IPS-NIHi11 (cell line): ENCODE measurements at regions not wholly inside any gene's neighbourhood (a gene's known extent, or its start where the extent isn't known, plus 50 kb on each side); places are given as distances from the start of the nearest gene placed in this dataset.

ENCODE experiments used
- DNase-seq: peaks from one replicate; pipeline ENCODE4 v3.0.0; 2012; ENCODE audit warnings: mixed read lengths, low spot score

DNA sequence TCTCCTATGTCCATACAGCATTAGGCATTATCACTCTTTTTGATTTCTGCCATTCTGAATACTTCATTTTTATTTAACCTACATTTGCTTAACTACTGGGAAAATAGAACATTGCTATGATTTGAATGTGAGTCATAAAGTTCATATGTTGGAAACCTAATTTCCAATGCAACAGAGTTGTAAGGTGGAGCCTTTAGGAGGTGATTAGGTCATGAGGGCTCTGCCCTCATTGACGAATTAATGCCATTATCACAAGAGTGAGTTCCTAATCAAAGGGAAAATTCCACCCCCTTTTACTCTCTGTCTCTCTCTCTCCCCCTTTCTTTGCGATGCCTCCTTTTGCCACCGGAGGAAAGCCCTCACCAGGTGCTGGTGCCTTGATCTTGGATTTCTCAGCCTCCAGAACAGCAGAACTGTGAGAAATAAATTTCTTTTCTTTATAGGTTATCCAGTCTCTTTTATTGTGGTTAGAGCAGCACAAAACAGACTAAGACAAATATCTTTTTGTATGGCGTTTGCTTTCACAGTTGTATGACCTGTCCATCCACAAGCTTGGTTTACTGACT lies 180.1 kb upstream of the ARID2 start:
- DNase-seq = no peak

DNA sequence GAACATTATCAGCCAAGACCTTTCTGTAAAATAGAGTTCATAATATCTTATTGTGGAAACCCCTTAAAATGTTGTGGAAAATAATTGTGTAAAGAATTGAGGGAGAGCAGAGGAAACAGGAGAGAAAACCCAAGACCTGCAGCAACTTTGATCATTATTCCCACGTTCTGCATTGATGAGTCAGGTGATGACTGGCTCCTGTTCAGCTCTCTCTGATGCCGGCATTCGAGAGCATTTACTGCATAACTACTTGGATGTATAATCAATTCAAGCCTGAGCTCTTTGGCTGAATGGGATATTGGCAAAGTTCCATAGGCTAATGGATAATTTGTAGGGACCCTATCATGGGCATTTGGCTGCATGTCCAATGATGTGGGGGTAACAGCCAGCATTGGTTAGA lies 176.3 kb upstream of the ARID2 start:
- no peak for DNase-seq

DNA sequence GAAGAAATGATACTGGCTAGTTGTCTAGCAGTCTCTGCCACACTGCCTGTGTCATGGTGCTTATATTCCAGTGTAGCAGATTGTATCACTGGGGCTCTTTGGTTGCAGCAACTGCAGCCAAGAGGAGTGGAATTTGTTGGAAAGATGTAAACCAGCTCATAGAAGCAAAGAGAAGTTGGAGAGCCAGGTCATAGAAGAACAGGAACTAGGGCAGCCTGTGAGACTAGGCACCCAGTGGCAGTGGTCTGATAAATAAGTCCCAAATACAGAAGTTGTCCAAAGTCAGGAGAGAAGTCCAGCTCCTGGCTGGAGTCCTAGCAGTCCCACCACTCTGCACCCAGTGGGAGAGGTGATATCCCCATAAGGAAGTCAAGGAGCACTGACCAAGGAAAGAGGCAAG lies 172.5 kb upstream of the ARID2 start:
- no peak for DNase-seq

DNA sequence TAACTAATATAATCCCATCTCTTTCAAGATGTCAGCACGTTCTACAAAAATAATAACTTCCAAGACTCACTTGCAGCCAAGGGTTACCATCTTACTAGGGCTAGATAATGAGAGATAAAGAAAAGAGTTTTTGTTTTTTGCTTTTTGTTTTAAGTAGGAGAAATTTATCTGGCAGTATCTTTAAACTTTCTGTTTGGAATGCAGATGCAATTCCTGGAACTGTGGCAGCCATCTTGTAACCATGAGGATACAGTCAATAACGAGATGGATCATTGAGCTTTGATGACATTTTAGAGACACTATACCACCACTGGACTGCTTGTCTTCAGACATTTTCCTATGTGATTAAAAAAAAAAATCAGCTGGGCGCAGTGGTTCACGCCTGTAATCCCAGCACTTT lies 171.2 kb upstream of the ARID2 start:
- no peak for DNase-seq

DNA sequence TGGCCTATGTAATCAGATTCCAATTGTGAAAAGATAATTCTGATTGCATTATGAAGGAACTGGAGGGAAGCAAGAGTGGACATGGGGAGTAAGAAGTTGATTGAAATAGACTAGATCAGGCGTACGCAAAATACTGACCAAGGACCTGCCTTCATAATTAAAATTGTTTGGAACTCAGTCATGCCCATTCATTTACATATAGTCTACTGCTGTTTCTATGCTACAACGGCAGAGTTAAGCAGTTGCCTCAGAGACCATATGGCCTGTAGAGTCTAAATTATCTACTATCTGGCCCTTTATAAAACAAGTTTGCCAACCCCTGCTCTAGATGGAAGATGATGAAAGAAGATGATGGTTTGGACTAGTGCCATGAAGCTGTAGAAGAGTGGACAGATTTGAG lies 170.0 kb upstream of the ARID2 start:
- DNase-seq = no peak

DNA sequence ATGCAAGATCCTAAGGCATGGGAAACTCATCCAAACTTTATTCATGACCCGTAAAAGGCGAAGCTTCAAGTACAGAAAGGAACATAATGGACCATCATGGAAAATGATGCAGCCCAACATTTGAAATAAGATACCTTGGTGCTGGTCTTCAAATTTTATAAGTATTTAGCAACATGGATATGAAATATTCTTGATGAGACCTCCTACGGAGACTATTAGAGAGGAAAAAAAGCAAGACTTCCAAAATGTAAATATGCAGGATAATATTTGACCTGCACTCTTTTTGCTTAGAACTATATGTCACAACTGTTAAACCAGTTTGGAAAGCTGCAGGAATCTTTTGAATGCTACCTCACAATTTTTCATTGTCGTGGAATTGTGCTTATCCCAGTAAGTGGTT lies 168.8 kb upstream of the ARID2 start:
- DNase-seq = no peak

DNA sequence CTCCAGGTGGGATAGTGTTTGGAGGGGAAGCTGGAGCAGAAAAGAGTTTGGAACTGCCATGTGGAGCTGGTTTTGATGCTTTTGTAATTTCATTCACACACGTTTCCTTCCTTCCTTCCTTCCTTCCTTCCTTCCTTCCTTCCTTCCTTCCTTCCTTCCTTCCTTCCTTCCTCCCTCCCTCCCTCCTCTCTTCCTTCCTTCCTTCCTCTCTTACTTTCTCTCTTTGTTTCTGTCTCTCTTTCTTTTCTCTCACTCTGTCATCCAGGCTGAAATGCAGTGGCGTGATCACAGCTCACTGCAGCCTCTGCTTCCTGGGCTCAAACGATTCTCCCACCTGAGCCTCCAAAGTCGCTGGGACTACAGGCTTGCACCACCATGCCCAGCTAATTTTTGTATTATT lies 168.0 kb upstream of the ARID2 start:
- no peak for DNase-seq

DNA sequence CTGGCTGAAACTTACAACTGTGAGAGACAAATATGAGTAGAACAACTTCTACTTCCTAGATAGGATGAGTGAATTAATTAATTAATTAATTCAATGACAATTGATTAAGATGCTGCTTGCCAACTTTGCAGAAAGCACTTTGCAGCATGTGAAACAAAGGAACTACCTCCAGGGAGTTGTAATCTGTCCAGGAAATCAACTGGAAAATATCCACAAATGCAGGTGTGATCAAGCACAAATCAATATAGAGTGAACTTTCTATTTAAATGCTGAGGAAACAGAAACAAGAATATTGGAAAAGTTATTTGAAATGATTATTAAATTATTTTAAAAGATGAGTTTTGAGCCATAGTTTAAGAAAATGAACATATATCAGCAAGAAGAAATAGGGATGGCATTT lies 163.9 kb upstream of the ARID2 start:
- DNase-seq = no peak

DNA sequence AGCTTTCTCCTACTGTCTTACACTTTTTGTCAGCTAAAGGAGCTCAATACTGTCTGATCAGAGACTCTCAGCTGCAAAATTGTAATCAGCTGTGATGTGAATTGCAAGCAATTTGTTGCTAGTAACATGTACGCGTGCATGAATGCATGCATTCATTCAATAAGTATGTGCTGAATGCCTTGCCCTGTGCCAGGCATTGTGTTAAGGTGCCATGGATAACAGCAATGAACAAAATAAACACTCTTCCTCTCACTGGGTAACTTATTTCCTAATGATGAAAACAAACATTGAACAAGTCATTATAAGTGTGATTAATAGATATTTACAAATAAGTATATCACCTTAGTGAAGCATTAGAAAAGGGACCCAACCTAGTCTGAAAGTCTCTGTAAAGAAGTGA lies 163.2 kb upstream of the ARID2 start:
- DNase-seq = no peak

DNA sequence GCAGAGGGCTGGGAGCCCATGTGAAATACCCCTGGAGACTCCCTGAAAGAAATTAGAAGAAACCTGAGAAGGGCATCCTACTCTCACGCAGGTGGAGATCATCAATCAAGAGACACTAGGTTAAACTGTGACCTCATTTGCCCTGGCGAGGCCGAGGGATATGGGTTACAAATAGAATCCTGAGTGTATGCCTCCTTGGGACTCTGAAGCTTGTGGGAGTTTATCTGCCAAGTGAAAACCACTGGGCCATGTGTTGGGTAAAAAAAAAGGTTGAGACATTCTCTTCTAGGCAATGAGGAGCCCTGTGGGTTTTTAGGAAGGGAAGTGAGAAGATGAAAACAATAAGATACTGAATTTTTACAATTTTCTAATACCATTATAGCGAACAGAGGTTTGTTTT lies 160.7 kb upstream of the ARID2 start:
- DNase-seq = no peak

DNA sequence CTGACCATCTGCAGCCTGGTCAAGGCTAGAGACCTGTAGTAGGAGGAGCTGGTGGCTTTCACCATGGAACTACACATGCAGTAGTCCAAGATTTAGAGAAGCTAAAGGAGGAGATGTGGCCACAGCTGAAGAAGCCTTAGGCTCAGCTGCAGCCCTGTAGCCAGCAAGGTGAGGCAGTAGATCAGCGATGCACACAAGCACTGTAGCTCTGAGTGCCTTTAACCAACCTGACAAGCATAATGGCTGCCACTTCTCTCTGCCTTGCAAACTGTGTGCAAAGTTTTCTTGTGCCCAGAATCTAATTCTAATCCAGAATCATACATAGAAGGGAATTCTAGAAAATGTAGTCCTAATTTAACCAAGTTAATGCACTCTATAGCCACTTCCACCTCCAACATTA lies 159.0 kb upstream of the ARID2 start:
- no peak for DNase-seq

DNA sequence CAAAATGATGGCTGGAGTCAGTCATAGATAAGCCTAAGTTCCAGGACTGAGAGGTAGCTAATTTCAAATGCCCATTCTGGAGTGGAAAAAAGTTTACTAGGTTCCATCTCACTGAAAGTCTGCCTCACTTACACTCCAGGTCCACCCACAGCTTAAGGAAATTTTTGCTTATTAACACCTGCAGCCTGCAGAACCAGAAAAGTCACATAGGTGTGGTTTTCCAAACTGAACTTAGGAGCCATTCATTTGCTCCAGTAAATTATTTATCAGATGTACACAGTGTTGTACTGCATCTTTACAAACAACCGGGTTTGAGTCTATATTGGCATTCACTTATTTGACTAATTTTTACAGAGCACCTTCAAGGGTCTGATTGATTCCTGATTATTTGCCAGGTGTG lies 157.4 kb upstream of the ARID2 start:
- DNase-seq = no peak

DNA sequence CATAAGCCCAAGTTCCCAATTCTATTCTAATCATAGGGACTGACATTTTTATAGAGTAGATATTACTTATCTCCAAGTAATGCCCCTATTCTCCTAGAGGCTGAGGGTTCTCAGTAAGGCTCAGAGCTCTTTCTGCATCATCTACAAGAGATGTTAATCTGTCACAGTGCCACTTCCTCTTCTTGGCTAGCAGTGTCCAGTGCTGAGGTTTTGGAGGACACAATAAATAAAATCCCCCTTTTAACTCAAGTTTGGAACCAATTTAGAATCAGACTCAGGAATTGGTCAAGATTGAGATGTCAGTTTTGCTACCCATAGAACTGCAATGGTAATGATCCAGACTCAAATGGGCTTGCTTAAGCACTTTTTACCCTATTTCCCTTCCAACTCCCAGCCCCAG lies 154.1 kb upstream of the ARID2 start:
- no peak for DNase-seq

DNA sequence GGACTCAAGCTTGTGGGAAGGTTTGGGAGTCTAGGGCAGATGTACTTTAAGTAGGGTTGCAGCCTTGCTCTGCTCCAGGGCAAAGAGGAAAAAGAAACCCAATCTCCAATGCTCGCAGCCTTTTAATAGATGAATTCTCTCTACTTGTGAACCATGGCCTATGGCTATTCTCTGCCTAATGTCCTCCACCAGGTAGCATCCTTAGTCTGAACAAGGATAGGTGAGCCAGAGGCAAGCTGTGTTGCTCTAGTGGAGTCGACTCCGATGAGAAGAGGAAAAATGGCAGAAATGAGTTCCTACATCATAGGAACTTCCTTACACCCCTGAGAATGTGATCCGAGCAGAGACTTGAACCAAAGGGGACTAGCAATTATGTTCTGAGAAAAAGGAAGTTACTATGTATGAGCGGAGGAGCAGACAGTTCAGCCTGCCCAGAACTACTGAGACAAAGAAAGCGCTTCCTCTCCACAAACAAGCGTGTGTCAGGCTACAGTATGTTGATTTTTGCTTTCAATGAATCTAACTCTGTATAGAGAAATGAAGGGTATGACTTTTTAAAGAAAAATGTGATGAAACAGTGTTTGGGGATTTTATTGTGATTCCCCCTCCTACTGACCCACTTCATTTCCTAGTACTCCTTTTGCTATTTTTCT lies 153.6 kb upstream of the ARID2 start:
- no peak for DNase-seq

DNA sequence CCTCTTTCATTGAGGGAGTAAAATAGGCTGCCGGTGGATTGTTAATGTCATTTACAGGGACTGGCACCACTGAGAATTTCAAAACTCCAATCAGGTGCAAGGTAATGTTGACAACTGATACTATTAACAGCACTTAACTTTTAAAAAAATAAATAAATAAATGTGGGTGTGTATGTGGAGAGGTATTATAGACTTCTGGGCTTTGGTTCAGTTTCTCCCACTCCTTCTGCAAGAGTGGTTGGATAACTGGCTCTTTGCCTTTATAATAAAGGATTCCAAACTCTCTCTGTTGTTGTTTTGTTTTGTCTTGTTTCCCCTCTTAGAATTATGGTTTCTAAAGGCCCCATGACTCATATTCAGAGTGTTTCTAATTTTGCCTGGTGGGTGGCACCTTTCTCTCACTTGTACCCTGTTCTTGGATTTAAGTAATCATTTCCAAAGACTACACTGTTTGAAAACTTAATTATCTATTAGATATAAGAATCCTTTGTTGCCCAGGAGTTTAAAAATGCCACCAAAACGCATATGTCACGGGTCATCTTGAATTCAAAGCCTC lies 151.6 kb upstream of the ARID2 start:
- DNase-seq = no peak

DNA sequence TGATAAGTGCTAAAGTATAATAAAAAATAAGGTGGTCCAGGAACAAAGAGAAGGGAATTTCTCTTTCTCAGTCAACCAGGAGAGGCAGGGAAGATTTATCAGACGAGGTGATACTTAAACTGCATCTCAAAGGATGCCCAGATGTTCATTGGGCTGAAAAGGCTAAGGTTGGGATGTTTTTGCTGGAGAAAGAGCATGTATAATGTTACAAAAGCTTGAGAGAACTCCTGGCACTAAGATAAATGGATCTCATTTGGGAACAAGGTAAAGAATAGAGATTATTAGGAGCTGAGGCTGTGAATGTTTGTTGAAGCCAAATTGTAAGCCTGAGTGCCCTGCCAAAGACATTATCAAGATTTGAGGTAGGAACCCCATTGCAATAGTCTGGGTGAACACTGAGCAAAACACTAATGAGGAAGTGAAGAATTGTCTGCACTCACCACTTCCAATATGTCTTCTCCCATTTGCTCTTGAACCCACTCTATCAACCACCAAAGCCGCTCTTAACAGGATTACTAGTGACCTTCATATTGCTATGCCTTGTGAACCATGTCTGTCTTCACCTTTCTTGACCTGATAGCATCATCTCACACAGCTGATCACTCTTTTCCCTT lies 149.0 kb upstream of the ARID2 start:
- DNase-seq = no peak

DNA sequence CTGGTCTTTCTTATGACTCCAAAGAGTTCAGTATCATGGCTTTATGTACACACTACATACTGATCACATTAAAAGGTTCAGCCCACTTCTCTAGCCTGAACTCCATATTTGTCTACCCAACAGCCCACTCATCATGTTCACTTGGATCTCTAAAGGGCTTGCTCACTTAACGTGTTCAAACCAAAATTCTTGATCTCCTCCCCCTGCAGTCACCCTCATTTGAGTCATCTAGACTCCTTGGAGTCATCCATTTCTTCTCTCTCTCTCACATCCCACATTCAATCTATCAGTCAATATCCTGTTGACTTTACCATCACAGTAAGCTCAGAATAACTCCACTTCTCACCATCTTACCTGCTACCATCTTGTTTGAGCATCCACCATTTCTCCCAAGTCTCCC lies 148.4 kb upstream of the ARID2 start:
- DNase-seq = no peak

DNA sequence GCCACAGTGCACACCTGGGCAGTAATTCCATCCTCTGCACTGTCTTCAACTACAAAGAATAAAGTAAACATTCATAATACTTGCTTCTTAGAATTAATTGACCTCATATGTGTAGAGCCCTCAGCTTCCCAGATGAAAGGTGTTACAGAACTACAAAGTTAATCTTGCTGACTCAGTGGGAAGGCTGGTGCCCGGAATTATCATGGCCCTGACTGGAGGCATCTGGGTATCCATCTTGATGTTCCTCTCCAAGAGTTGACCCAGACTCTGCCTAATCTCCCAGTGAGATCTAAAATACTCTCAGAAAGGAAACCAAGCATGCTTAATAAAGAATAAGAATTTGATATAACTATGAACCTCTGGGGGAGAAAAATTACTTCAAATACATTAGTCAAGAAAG lies 147.0 kb upstream of the ARID2 start:
- no peak for DNase-seq

DNA sequence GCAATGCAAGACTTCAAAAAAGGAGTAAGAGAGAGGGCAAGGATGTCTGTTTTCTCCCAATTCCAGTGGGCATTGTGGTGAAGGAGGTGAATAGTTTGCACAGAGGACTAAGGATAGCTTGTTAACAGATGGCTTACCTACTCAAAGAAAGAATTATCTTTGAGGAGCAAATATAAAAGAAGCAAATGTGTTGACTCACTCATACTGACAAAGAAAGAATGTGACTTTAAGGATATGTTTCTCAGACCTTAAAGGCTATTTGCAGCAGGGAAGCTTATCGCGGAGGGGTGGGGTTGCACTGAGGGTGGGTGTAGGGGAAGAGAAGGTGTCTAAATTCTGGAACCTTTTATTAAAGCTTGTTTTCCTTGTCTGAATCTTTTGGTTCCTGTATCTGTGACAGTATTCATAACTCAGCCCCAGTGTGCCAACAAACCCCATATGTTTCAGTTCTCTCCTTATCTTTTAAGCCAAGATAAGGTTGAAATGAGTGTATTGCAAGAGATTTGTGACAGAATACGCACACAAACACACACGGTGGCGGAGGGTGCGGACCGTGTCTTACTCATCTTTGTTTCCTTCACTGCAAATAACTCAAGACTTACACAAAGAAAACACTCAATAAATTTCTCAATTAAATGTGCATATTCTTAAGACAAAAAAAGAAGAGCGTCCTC lies 146.4 kb upstream of the ARID2 start:
- no peak for DNase-seq

DNA sequence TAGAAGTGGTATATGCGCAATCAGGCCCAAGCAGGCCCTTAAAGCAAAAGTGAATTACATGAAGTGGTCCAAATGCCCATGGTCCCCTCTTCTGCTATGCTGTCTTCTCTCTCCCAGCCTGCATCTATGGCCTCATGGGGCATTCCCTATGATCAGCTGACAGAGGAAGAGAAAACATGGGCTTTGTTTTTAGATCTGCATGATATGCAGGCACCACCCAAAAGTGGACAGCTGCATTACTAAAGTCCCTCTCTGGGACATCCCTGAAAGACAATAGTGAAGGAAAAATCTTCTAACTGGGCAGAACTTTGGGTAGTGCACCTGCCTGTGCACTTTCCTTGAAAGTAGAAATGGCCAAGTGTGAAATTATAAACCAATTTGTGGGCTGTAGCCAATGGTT lies 145.2 kb upstream of the ARID2 start:
- no peak for DNase-seq

DNA sequence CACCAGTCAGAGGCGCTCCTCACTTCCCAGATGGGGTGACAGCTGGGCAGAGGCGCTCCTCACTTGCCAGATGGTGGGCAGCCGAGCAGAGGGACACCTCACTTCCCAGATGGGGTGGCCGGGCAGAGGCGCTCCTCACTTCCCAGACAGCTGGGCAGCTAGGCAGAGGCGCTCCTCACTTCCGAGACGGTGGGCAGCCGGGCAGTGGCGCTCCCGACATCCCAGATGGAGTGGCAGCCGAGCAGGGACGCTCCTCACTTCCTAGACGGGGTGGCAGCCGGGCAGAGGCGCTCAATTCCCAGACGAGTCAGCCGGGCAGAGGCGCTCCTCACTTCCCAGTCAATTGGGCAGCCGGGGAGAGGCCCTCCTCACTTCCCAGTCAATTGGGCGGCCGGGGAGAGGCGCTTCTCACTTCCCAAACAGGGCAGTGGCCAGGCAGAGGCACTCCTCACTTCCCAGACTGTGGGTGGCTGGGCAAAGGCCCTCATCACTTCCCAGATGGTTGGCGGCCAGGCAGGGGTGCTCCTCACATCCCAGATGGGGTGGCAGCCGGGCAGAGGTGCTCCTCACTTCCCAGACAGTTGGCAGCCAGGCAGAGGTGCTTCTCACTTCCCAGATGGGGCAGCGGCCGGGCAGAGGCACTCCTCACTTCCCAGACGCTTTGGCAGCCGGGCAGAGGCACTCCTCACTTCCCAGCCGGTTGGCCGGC lies 143.8 kb upstream of the ARID2 start:
- DNase-seq = no peak

DNA sequence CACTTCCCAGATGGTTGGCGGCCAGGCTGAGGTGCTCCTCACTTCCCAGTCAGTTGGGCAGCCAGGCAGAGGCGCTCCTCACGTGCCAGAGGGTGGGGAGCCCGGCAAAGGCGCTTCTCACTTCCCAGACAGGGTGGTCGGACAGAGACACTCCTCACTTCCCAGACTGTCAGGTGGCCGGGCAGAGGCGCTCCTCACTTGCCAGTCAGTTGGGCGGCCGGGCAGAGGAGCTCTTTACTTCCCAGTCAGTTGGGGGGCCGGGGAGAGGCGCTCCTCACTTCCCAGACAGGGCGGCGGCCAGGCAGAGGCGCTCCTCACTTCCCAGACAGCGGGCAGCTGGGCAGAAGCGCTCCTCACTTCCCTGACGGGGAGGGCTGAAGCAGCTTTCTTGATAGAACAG lies 143.0 kb upstream of the ARID2 start:
- DNase-seq = no peak

DNA sequence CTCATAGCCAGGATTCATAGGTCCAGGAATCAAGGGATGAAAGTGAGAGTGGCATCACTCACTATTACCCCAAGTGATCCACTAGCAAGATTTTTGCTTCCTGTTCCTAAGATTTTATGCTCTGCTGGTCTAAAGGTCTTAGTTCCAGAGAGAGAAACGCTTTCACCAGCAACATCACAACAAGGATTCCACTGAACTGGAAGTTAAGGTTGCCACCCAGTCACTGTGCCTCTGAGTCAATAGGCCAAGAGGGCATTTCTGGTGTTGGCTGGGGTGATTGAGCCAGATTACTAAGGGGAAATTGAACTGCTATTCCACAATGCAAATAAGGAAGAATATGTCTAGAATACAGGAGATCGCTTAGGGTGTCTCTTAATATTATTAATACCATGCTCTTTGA lies 142.5 kb upstream of the ARID2 start:
- no peak for DNase-seq
